HG02763 (cell line): ENCODE measurements at regions not wholly inside any gene's neighbourhood (a gene's known extent, or its start where the extent isn't known, plus 50 kb on each side); places are given as distances from the start of the nearest gene placed in this dataset.
"Not testable (repeated sequence)": the region's sequence is repeated elsewhere in the genome, so short reads cannot be mapped to it uniquely, and the experiment has no call there.

Source experiments
- ATAC-seq: cut with Tn5 transposase; IDR thresholded peaks from one replicate; pipeline ENCODE4 v1.9.1; 2021; ENCODE audit warnings: mild to moderate bottlenecking, moderate library complexity; ENCODE audit not compliant: unreplicated experiment

GRCh38 chr4:71841336-71841735 lies 57.5 kb upstream of the GC start:
- no peak for ATAC-seq

DNA sequence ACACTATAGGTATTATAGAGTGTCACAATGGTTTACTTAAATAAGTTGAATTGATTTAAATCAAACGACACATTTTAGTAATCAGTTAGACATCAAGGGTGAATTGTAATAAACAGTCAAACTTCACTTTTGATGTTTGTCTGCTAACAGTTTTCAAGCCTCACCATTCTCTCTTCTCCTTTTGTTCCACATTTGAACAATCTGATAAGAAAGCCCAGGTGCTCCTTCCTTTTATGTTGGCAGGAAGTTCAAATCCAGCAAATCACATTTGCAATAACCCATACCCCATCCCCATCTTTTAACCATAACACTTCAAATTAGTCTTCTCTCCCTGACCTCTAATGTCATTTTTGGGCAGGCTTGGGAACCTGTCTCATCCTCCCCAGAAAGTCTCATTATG lies 63.4 kb upstream of the GC start:
- no peak for ATAC-seq

DNA sequence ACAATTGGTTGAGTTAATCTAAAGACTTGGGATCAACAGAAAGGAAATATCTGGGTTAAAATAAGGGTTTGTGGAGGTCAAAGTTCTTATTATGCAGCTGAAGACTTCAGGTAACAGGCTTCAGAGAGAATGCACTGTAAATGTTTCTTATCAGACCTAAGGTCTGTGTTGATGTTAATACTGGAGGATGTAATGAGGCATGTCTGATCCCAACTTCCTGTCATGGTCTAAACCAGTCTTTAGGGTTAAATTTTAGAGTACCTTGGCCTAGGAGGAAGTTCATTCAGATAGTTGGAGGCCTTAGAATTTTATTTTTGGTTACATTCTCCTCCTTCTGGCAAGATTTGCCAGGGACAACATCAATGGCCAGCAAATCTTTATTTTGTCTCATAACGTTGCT lies 72.1 kb upstream of the GC start:
- ATAC-seq, result no peak

DNA sequence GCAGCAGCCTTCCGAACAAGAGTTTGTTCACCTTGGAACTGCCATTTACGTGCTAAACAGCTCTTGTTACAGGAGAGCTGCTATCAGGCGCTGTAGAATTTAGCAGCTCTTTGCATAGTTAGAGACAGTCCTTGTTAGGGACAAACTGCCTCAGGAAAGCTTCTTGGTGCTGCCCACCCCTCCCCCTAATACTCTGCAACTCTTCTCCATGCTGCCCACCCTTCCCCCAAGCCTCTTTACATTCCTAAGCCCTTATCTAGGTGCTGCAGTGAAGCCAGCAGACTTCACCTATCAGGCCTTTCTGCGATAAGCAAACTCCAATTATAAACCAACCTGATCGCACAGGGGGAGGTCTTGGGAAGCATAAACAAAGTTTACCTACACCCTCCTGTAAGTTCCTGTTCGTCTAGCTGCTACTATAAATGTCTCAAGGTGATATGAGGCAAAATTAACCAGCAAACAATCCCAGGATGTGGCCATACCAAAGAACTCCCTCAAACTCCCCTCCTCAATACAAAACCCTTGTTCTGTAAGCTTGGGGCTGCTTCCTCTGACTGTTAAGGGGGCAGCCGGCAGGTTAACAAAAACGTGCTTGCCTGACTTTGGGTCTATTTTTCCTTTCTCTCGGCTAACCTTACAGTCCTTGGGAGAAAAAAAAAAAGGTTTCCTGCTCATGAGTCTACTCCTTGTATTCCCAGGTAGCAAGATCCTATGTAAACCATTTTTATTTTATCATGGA lies 74.0 kb upstream of the GC start:
- no peak for ATAC-seq

DNA sequence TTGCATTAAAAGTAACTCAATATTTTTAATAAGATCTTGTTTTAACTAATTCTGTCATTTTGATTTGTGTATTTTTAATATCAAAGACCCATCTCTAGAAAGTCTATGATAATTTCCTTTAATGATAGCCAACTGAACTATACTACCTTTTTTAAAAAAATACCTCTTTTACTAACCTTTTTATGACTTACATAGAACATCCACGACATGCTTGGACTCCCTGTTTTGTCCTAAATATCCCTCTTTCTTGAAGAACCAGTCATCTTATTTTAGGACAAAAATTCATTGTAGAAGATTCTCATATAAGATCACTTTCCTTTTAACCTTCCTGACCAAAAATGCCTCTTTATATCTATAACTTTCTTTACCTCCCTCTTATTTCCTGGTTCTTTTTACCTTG lies 76.8 kb upstream of the GC start:
- ATAC-seq, result no peak

DNA sequence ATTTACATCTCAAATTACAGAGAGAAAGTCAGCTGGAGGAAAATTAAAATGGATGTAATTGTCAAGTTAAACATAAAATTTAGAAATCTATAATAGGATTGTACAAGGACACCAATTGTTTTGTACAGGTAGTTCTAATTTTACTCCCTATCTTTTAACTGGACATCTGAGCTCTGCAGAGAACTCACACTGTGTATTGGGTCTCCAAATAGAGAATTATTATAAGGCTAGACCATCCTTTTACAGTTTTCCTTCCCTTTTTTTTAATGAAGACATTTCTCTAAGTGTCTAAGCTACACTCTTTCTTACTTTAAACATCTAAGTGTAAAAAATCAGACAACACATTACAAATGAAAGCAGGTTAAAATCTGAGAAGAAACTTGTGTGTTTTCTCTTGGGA lies 78.4 kb upstream of the GC start:
- no peak for ATAC-seq

DNA sequence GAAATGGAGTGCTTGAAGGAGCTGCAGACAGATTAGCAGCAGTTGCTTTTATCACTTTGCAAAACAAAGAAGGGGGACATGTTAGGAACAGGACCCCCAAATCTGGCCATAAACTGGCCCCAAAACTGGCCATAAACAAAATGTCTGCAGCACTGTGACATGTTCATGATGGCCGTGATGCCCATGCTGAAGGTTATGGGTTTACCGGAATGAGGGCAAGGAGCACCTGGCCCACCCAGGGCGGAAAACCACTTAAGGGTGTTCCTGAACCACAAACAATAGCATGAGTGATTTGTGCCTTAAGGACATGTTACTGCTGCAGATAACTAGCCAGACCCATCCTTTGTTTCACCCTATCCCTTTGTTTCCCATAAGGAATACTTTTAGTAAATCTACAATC lies 79.6 kb upstream of the GC start:
- ATAC-seq, result no peak

GRCh38 chr4:71864380-71864779 lies 80.5 kb upstream of the GC start:
- no peak for ATAC-seq

DNA sequence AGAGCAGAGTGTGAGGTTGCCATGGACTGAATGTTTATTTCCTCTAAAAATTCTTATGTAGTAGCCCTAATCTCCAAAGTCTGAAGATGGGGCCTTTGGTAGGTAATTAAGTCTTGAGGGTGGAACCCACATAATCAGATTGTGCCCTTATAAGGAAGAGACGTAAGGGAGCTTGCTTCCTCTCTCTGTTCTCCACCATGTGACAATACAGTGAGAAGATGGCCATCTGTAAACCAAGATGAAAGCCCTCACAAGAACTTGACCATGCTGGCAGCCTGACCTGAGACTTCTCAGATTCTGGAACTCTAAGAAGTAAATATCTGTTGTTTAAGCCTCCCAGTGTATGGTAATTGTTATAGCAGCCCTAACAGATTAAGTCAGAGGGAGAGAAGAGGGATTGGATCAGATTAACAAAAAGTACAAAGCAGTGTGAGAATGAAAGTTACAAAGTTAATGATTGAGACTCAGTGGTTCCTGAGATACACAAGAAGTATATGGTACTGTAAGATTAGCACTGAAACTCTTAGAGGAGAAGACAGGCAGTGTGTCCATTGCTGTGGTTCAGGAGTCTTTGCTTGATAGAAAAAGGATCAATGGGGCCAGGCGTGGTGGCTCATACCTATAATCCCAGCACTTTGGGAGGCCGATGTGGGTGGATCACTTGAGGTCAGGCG lies 82.5 kb upstream of the GC start:
- no peak for ATAC-seq

- ATAC-seq, result no peak
Measured at GRCh38 chr4:71867598-71867997, 83.7 kb upstream of the GC start.

GRCh38 chr4:71870456-71870855 lies 86.6 kb upstream of the GC start:
- ATAC-seq, result no peak

- ATAC-seq, result no peak
Measured at GRCh38 chr4:71872221-71872620, 88.3 kb upstream of the GC start.

DNA sequence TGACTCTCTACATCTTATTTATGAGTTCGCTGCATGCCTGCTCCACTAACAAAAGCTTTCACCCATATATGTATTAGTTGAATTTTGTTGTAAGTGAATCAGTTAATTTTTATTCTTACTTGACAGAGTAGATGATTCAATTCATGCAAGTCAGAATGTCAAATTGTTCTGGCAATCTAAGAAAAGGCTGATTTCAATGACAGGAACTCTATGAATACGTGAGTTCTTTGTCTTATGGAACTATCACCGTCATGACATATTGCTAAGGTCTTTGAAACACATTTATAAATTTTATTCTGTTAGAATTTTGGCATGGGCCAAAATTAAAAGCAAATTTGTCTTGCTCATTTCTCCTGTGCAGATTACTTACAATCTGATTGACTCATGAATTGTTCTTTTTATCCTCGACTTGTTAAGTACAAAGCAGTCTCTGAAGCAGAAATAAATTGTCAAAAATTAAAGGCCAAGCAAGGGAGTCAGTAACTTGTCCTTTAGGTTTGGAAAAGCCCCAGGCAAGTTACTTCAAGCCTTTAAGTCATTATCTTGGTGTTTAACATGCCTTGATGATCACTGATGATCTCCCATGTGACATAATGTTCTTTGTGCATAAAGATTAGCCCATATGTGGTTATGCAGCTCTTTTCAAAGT lies 89.0 kb upstream of the GC start:
- no peak for ATAC-seq

DNA sequence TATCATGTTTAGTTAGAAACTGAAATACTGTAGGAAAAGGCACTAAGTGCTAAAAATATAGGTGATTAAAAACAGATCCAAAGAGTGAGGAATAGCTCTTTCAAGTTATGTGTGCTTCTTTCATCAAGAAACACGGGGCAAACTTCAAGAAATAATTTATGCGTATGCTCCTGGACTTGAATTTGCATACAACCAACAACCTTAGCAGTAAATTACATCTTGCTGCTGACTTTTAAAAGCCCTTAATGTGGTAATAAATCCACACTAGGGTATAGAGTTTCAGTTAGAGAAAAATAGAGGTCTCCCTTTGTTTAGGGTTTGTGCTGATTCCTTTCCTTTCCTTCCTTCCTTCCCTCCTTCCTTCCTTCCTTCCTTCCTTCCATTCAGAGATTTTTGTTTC lies 94.5 kb upstream of the GC start:
- ATAC-seq, result no peak

DNA sequence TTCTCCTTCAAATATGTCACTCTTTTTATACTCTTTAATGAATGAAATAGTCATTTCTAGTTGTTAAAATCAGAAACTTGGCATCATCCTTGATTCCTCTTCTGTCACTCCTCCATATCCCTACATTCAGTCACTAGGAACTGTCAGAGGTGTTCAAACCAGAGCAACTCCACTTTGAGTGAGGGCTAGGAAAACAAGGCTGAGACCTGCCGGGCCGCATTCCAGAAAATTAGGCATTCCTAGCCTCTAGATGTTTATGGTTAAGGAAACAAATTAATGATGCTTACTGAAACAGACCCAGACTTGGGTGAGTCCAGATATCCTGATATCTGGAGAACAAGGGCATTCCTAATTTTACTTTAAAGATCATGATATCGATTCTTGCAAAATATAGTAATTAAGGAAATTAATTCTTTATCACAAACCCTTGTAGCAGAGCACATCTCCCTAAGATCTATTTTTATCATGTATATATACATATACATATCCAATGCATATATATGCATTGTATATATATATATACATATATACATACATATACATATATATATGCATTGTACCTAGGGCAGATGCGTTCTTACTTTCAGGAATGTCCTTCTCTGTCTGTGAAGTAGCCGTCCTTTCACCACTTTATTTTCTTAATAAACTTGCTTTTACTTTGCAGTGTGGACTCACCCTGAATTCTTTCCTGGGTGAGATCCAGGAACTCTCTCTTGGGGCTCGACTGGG lies 98.4 kb upstream of the GC start:
- ATAC-seq, result no peak

- ATAC-seq, result not testable (repeated sequence)
Measured at GRCh38 chr4:71900366-71900765, 116.5 kb upstream of the GC start.

DNA sequence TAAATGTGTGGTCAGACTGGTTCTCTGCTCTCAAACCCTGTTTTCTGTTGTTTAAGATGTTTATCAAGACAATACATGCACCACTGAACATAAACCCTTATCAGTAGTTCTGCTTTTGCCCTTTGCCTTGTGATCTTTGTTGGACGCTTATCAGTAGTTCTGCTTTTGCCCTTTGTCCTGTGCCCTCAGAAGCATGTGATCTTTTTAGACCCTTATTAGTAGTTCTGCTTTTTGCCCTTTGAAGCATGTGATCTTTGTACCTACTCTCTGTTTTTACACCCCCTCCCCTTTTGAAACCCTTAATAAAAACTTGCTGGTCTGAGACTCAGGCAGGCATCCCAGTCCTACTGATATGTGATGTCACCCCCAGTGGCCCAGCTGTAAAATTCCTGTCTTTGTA lies 121.7 kb upstream of the GC start:
- ATAC-seq, result not testable (repeated sequence)

GRCh38 chr4:71906096-71906495 lies 122.2 kb upstream of the GC start:
- ATAC-seq, result no peak

DNA sequence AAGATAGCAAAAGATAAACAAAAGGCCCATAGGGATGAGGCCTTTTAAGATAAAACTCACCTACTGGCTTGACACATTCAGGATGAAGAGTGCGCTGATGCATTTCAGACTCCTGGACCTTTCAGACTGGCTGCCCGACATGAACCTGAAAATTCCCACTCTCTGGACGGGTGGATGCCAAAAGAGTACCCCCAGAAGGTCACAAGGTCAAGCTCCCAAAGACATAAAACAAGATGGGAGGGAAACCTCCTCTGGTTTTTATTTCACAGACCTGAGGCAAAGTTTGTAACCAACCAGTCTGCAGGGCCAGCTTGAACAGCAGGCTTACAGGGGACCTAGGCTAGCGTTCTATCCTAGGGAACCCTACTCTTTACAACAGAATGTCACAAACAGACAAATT lies 123.2 kb upstream of the GC start:
- no peak for ATAC-seq

DNA sequence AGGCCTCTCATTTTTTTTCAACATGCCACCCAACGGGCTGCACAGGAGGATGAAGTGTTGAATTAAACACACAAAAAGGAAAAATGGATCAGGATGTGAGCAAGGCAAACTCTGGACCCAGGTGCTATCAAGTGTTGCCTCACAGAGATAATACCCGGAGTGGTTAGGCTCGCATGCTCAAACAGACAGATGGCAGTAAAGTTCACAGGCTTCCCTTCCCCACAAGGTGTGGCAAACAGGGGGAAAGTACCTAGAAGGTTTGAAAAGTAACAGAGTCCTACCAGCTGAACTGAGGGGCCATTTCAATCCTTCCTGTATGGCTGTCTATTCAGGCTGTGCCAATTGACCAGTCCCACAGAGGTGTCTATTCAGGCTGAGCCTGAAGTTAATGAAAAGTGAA lies 123.9 kb upstream of the GC start:
- ATAC-seq, result peak; percentile 90

DNA sequence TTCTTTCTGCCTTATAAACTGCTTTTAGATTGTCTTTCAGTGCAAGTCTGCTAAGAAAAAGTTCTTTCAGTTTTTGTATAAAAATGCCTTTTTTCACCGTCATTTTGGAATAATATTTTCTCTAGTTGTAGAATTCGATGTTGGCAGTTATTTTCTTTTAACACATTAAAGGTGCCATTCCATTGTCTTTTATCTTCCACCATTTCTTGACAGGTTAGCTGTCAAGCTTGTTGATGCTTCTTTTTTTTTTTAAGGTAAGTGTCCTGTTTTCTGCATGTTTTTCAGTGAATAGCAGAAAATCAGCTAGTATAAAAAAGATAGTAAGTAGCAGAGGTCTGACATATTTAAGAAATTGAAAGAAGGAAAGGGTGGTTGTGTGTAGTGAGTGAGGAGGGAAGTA lies 118.5 kb upstream of the NPFFR2 start:
- no peak for ATAC-seq

GRCh38 chr4:71923070-71923469 lies 108.7 kb upstream of the NPFFR2 start:
- no peak for ATAC-seq
